Chondrocyte (in vitro differentiated cells): ENCODE measurements at regions not wholly inside any gene's neighbourhood (a gene's known extent, or its start where the extent isn't known, plus 50 kb on each side); places are given as distances from the start of the nearest gene placed in this dataset.
A peak's percentile ranks its signal among the peaks of the same experiment; 100 is the strongest.
"Not testable (repeated sequence)": the region's sequence is repeated elsewhere in the genome, so short reads cannot be mapped to it uniquely, and the experiment has no call there.

Source experiments
- DNase-seq: peaks from one replicate; pipeline ENCODE4 v3.0.0; 2021; ENCODE audit warnings: mixed read lengths, low spot score
- H3K27ac Mint-ChIP-seq: one replicate; pipeline ENCODE4 v1.8.0; 2021; ENCODE audit warnings: mild to moderate bottlenecking, moderate library complexity, mixed read lengths; ENCODE audit not compliant: unreplicated experiment
- H3K27me3 Mint-ChIP-seq: 2 replicates; pipeline ENCODE4 v1.8.0; 2021; ENCODE audit warnings: low read depth, mixed read lengths
- H3K36me3 Mint-ChIP-seq: 2 replicates; pipeline ENCODE4 v1.8.0; 2021; ENCODE audit warnings: low read depth, mixed read lengths
- H3K4me1 Mint-ChIP-seq: 2 replicates; pipeline ENCODE4 v1.8.0; 2021; ENCODE audit warnings: low read depth, mild to moderate bottlenecking, mixed read lengths
- H3K4me3 Mint-ChIP-seq: one replicate; pipeline ENCODE4 v1.8.0; 2021; ENCODE audit warnings: mild to moderate bottlenecking, moderate library complexity, mixed read lengths; ENCODE audit not compliant: unreplicated experiment
- H3K9me3 Mint-ChIP-seq: 2 replicates; pipeline ENCODE4 v1.8.0; 2021; ENCODE audit warnings: low read depth, mixed read lengths
- TF ChIP-seq, protein P1 (sequence below): fragments of 200-600 bp; sonication (generic); IDR thresholded peaks from 2 replicates; pipeline ENCODE4 v1.5.0; 2021; ENCODE audit warnings: antibody characterized with exemption, mild to moderate bottlenecking, moderate library complexity

DNA sequence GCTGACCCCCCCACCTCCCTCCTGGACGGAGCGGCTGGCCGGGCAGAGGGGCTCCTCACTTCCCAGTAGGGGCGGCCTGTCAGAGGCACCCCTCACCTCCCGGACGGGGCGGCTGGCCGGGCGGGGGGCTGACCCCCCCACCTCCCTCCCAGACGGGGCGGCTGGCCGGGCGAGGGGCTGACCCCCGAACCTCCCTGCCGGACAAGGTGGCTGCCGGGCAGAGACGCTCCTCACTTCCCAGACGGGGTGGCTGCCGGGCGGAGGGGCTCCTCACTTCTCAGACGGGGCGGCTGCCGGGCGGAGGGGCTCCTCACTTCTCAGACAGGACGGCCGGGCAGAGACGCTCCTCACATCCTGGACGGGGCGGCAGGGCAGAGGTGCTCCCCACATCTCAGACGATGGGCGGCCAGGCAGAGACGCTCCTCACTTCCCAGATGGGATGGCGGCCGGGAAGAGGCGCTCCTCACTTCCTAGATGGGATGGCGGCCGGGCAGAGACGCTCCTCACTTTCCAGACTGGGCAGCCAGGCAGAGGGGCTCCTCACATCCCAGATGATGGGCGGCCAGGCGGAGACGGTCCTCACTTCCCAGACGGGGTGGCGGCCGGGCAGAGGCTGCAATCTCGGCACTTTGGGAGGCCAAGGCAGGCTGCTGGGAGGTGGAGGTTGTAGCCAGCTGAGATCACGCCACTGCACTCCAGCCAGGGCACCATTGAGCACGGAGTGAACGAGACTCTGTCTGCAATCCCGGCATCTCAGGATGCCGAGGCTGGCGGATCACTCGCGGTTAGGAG lies 66.2 kb upstream of the PAPPA2 start:
- not testable (repeated sequence) for H3K36me3 Mint-ChIP-seq, H3K4me1 Mint-ChIP-seq, H3K4me3 Mint-ChIP-seq, H3K27me3 Mint-ChIP-seq, H3K27ac Mint-ChIP-seq
- peak; percentile 55 for DNase-seq
- H3K9me3 Mint-ChIP-seq = peaks cover 13% of the 10 kb centered on the region

- H3K9me3 Mint-ChIP-seq = peaks cover 17% of the 10 kb centered on the region
- no peaks in the 10 kb centered on the region for H3K36me3 Mint-ChIP-seq
- H3K27ac Mint-ChIP-seq = no peak overlapping the region
- TF ChIP-seq, protein P1, sequence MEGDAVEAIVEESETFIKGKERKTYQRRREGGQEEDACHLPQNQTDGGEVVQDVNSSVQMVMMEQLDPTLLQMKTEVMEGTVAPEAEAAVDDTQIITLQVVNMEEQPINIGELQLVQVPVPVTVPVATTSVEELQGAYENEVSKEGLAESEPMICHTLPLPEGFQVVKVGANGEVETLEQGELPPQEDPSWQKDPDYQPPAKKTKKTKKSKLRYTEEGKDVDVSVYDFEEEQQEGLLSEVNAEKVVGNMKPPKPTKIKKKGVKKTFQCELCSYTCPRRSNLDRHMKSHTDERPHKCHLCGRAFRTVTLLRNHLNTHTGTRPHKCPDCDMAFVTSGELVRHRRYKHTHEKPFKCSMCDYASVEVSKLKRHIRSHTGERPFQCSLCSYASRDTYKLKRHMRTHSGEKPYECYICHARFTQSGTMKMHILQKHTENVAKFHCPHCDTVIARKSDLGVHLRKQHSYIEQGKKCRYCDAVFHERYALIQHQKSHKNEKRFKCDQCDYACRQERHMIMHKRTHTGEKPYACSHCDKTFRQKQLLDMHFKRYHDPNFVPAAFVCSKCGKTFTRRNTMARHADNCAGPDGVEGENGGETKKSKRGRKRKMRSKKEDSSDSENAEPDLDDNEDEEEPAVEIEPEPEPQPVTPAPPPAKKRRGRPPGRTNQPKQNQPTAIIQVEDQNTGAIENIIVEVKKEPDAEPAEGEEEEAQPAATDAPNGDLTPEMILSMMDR = no peak
- no peak for DNase-seq
- no peaks in the 10 kb centered on the region for H3K27me3 Mint-ChIP-seq
- no peak overlapping the region for H3K4me3 Mint-ChIP-seq
- no peaks in the 10 kb centered on the region for H3K4me1 Mint-ChIP-seq
These were observed 71.4 kb upstream of the PAPPA2 start for GRCh38 chr1:176391621-176392020.

GRCh38 chr1:176384841-176385240 lies 78.1 kb upstream of the PAPPA2 start:
- no peaks in the 10 kb centered on the region for H3K27me3 Mint-ChIP-seq
- H3K36me3 Mint-ChIP-seq = no peaks in the 10 kb centered on the region
- TF ChIP-seq, protein P1 = no peak
- DNase-seq = no peak
- H3K4me1 Mint-ChIP-seq = no peaks in the 10 kb centered on the region
- no peak overlapping the region for H3K4me3 Mint-ChIP-seq
- H3K27ac Mint-ChIP-seq = no peak overlapping the region
- H3K9me3 Mint-ChIP-seq = peaks cover 13% of the 10 kb centered on the region

DNA sequence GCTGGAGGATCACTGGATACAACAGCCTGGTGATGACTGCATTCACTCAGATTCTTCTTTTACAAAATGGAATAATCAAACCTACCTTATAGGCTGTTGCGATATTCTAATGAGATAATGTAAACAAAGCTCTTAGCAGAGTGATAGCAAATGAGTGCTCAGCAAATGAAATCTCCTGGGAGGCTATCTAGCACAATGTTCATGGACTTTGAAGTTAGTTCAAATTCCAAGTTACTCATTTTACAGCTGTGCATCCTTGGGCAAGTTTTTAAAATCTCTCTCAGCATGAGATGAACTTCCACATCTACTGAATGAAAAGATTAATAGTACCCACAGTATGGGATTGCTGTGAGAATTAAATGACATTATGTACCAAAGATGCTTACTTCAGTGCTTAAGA lies 80.8 kb upstream of the PAPPA2 start:
- Mint-ChIP-seq H3K4me1 (no peaks in the 10 kb centered on the region), H3K36me3 (no peaks in the 10 kb centered on the region), H3K9me3 (no peaks in the 10 kb centered on the region), H3K27me3 (peaks cover 4% of the 10 kb centered on the region), H3K27ac (no peak overlapping the region), H3K4me3 (no peak overlapping the region)
- TF ChIP-seq, protein P1 = no peak
- DNase-seq = no peak

DNA sequence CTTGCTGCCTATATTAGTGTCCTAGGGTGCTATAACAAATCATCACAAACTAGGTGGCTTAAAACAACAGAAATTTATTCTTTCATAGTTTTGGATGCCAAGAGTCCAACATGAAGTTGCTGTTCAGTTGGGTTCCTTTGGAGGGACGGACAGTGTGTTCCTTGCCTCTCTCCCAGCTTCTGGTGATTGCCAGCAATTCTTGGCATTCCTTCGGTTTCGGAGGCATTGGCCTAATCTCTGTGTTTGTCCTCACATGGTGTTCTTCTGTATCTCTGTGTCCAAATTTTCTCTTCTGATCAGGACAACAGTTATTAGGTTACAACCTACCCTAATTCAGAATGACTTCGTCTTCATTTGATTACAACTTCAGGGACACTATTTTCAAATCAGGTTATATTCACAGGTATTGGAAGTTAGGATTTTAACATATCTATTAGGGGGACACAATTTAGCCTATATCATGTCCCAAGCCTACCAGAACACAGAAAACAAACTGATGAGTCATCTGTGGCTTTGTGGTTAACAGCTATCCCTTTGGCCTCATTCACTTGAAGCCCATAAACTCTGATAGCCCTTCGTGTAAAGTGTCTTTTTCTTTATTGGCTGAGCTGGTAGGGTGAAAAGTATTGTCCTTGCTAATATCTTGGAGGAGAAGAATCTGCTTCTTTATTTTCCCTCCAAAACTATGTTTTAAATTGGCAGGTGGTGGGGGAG lies 83.2 kb upstream of the PAPPA2 start:
- no peaks in the 10 kb centered on the region for H3K4me1 Mint-ChIP-seq
- H3K4me3 Mint-ChIP-seq = no peak overlapping the region
- no peak overlapping the region for H3K27ac Mint-ChIP-seq
- no peaks in the 10 kb centered on the region for H3K9me3 Mint-ChIP-seq
- DNase-seq = no peak
- H3K36me3 Mint-ChIP-seq = no peaks in the 10 kb centered on the region
- H3K27me3 Mint-ChIP-seq = peaks cover 4% of the 10 kb centered on the region
- TF ChIP-seq, protein P1 = no peak
